GM18867 (cell line): ENCODE measurements at regions not wholly inside any gene's neighbourhood (a gene's known extent, or its start where the extent isn't known, plus 50 kb on each side); places are given as distances from the start of the nearest gene placed in this dataset.
"Not testable (repeated sequence)": the region's sequence is repeated elsewhere in the genome, so short reads cannot be mapped to it uniquely, and the experiment has no call there.

ENCODE experiments used
- ATAC-seq: cut with Tn5 transposase; IDR thresholded peaks from one replicate; pipeline ENCODE4 v1.9.1; 2021; ENCODE audit warnings: mild to moderate bottlenecking, moderate library complexity; ENCODE audit not compliant: unreplicated experiment

DNA sequence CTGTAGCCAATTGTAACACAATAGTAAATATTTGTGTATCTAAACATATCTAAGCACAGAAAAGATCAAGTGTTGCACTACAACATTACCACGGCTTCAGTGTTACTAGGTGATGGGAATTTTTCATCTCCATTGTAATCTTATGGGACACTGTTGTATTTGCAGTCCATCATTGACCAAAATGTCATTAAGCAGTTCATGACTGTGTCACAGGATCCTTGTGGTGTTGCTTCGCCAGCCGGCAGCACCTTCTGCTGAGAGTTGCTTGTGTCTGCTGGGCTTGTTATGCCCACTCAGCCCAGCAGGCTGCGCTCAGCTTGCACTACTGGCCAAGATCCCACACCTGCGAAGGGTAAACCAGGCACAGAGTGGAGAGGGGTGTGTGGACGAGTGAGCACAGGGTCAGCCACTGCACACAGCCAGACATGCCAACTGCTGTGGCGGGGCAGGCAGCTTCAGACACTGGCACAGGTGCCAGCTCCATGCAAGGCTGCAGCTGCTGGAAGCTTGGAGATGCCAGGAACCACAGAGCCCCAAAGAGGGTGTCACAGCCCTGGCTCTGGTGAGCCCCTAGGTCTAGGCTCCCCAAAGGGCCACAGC lies 273.7 kb downstream of the CETN3 start:
- ATAC-seq: no peak

DNA sequence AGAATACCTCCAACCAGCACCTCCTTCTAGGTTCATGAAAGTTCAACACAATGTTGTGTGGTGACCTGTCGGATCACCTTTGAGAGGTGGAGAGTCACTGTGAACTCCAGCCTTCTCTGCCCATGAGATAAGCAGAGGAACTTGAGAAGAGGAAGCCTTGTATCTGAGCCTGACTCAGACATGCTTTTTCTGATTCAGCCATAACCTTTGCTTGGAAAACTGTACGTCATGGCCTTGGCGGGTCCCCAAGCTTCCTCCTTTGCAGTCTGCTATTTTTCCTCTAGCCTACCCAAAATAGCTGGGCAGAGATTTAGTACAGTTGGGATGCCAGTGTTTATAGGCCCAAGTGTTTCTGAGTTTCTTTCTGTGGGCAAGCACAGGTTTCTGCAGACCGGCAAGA lies 274.7 kb downstream of the CETN3 start:
- ATAC-seq: no peak

DNA sequence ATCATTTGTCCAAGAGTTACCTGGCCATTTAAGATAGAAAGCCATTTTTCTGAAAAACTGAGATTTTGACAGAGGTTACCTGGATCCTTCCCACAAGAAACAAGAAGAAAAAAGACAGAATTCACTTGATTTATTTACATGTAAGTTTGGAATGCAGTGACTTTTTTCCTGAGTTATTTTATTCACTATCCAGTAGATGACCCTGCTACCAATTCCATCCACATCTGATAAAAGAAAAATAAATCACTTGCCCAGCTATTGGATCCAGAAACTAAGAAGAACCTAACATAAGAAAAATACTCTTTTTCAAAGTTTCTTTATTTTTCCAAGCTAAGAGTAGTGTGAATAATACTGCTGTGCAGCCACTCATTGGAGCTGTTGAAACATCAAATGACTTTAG lies 275.2 kb downstream of the CETN3 start:
- no peak for ATAC-seq

DNA sequence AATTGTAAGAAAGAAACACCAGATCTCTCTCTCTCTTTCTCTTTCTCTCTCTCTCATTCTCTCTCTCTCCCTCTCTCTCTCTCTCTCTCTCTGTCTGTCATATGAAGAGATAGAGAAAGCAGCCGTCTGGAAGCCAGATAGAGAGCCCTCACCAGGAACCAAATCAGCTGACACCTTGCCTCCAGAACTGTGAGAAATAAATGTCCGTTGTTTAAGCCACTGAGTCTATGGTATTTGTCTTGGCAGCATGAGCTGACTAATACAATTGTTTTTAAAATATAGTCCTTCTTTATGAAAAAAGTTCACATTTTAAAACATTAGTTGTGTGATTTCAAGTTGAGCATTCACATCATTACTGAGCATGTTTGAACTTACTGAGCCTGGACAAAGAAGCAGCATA lies 275.6 kb downstream of the CETN3 start:
- no peak for ATAC-seq

DNA sequence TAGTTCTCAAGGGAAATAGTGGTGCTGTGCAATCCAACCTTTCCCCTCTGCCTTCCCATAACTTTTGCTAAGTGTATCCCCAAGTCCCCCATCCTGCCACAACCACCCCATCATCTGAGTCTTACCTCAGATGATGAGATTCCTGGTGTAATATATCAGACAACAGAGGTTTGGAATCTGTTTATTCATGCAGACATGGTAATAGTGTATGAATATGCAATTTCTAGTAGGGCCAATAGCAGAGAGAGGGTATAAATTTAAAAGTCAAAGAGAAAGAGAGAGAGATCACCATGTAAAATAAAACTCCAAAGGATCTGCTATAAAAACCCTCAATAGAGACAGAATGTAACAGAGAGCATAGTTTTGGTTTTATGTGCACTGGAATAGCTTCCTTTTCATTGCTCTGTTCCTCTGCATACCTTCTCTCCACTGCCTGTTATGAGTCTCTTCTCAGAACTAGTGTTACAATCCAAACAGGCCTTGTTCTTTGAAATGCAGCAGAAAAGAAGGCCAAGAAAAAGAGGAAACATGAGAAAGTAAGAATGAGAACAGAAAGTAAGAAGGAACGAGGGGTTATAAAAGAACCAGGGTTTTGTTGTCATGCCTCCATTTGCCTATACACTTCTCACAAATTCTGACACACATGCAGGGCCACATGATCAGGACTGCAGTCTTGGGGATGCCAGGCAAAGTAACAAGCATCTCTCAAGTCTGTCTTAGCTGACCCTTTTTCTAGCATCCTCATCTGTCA lies 278.0 kb downstream of the CETN3 start:
- peak; percentile 87 for ATAC-seq

DNA sequence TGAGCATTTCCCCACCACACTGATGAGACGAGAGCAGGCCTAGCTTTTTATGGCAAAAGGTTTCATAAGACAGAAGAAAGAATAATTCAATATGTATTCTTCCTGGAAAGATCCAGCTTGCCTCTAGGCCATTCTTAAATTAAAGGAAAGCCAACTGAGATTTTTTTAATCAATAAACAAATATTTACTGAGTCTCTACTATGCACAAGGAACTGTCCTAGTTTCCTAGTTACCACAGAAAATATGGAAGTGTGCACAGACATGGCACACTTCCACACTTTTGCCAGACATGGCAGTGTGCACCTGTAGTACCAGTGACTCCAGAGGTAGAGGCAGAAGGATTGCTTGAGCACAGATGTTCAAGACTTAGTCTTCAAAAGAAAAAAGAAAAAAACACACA lies 281.0 kb downstream of the CETN3 start:
- ATAC-seq: no peak

DNA sequence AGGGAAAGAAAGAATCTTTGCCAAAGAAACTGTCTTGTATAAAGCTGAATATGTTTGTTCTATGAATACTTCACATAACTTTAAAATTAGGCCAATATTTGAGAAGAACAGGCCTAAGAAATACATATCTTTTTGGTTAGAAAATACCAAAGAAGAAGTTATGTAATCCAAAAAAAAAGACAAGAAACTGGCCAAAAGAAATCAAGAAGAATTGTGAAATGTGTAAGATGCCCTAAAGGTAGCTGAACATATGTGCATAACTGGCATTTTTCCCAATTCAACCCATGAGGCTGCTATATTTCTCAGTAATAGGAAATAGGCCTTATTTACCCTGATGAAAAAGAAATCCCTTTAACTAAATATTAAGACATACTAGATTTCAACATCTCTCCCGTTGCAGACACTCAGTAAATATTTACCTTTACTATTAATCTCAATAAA lies 290.0 kb downstream of the CETN3 start:
- no peak for ATAC-seq

DNA sequence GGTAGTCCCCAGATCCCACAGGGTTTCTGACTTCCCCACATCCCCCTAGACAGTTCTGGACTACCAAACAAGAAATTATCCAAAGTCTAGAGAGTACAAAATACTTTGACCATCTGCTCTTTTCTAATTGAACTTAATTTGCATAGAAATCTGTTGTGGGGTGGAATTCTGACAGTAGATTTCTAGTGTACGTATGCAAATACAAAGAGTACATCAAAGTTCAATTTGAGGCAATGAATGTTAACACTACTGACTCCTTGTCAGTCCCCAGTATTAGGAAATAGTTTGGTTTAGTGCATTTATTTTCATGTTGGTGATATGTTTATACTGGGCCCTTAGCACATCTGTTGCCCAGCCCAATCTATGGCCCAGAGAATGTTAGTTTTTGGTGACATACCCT lies 292.6 kb downstream of the CETN3 start:
- ATAC-seq: no peak

DNA sequence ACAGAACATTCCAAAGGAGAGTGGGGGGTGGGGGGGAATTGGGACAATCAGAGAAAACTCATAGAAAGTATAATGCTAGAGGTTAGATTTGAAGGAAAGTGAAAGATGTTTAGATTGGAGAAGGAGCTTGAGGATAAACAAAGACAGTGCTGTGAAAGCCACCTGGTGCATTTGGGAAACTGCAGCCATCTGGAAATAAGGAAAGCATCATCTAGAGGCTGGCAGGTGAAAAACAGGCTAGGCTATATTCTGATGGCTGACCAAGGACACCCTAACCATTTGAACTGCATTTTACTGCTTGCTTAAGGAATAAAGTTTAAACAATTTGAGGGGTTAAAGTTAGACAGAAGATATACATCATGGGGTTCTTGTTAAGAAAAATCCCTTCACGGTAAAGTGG lies 296.4 kb downstream of the CETN3 start:
- ATAC-seq: no peak

DNA sequence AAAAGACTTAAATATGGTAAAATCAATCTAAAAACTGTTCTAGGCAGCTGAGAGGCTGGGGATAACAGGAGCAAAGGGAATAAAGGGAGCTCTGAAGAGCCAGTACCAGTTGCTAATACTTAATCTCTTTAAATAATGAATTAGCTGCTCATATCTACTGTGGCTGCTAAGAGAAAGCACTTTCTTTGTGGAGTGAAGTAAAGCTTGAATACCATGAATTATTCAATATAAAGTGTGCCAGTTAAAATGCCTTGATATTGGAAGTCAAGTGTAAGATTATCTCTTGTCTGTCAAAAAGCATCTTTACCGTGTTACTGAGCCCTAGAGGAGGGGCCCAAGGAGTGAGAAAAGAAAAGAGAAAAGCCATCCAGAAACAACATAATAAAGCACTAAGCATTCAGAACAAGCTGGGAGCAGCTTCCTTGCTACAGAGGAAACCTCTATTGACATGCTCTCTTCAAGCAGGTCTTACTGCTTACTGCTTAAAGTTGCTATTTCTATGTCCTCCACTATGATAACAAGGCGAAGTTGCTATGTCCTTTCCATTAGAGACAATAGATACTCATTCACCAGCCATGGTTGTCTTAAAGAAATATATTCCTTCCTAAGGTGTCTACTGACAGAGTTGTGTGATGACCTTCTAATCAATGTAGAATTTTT lies 297.4 kb downstream of the CETN3 start:
- no peak for ATAC-seq

DNA sequence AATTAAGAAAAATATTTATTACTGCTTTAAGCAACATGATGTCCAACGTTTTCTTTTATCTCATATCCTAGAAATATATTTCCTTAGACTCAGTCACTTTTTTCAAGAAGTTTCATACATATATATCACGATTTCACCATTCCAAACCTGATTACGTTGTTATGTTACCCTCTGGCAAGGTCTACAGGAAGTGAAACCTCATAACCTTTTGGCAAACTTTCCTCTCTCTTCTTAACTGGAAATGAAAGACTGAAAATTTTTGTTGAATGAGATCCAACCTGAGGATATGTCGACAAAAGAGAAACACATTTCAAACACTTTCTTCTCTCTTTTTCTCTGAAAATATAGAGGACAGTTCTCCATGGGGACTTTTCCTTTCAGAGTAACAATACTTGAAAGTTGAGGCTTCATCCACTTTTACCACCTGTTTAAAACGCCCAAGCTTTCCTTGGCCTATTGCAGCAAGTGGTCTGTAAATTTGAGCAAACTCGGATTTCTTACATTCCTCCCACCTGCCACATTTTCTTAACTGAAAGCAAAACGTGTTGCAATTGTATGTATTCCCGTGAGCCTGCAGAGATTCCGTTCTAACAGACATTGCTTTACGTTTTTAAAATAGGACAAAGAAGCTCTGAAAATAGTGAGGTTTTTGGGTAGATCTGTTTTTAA lies 298.1 kb downstream of the CETN3 start:
- ATAC-seq: no peak

DNA sequence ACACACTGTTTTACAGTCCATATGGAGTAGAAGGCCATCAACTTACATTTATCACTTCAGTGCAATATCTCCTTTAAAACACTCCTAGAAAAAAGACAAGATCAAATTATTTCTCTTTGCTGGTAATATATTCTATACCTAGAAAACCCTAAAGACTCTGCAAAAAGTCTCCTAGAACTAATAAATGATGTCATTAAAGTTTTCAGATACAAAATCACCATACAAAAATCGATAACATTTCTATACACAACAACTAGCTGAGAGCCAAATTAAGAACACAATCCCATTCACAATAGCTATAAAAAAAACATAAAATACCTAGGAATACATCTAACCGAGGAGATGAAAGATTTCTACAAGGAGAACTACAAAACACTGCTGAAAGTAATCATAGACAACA lies 300.3 kb downstream of the CETN3 start:
- no peak for ATAC-seq

DNA sequence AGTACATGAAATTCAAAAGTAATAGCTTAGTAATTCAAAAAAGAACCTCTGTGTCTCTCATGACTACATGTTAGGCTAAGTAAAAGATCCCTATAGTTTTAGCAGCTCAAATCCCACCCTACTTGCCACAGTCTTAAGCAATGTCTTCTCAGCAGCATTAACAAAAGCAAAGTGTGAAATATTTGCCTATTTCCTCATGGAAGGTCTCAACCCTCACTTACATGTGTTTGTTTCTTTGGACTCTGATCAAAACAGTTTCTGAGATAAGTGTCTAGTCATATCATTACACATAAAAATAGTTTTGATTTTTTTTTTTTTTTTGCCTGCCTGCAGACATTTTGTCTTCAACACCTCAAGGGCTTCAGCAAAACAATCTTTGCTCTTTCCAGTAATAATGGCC lies 310.5 kb downstream of the CETN3 start:
- no peak for ATAC-seq

DNA sequence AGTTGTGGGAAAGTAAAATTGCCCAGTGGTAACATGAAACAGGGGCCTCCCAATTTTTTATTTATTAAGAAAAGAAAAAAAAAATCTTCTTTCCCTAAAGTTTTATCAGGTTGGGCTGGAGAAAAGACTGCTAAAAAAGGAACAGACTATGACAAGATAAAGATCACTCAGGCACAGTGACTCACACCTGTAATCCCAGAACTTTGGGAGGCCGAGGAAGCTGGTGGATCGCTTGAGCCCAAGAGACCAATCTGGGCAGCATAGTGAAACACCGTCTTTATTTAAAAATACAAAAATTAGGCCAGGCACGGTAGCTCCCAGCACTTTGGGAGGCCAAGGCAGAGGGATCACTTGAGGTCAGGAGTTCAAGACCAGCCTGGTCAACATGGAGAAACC lies 312.5 kb downstream of the CETN3 start:
- ATAC-seq: no peak

DNA sequence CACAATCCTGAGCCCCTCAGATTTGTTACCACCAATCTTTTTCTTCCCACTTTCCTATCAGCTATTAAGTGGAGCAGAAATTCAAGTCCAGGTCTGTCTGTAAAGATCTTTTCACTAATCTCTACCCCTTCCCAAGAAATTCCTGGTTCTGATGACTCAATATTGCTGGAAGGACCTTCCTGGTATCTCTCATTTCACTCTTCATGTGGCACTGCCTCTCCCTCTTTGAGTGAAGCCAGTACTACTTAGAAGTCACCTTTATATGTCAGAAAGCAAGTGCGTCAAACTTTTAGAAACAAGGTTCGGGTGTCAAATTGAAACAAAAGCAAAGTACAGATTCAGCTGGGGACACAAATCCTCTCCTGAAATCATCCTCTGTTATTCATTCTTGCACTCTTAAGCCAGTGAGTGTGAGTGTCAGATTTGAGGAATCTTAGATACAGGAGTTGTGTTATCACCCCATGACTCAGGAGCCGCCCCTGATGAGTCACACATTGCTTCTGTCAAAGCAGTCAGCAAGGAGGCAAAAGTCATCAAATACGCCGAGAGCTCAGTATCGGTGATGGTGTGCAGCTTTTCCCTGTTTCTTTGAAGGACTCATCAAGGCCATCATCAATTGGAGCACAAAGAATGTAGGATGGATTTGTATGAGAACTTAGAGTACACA lies 313.0 kb downstream of the CETN3 start:
- ATAC-seq: no peak

DNA sequence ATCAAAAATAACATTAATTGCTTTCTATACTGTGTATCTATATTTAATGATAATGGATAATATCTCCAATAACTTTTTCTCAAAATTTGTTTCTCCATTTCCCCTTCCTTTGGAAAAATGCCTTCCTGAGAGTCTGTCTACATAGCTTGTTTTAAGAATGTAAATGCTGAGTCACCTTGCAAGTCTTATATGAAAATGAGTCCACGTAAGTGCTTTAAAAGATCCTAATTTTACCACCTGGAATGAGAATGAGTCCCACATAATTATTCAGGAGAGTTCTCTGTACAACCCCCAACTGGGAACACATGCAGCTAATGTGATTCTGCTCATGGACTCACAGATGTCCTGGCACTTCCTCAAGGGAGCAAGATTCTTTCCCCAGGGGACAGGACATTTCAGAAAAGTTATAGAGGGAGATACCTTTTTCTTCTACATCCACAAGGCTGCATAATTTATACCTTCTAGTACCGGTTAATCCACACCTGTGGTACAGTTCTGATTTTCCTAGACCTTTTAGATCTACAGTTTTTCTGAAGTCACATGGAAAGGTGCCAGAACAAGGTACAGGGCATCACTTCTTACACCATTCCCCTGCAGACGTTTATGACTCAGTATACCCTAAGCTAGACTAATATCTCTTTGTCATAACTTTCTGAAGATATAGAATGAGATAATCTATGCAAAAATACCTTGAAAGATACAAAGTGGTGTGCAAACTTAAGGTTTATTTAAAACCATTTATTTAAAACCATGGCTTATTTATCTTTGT lies 314.1 kb downstream of the CETN3 start:
- no peak for ATAC-seq

DNA sequence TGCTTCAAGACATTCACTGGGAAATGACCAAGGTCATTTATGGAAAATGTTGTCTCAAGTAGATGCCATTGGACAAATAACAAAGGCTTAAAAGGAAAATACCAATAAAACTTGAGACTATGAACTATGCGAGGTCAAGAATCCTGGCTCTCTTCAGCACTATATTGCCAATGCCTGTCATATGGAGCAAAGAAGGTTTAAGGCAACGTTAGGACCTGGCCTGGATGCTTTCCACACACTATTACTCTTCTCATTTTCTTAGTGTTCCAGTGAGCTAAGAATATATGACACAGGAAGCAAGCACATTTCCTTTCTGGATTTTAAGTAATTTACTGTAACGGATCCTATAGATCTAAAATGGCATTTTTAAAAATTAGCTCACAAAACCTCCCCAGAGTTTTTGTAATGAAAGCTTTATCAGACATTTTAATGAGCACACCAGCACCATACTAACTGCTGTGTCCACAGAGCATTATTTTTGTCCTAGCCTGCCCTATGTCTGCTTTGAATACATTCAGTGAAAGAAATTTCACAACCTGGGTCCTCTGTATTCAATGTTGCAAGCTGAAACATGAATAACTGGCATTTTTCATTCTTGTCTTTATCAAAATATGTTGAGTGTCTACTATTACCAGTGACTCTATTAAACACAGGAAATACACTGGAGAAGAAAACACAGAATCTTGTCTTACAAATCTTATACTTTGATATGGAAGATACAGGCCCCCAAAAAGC lies 315.6 kb downstream of the CETN3 start:
- no peak for ATAC-seq

DNA sequence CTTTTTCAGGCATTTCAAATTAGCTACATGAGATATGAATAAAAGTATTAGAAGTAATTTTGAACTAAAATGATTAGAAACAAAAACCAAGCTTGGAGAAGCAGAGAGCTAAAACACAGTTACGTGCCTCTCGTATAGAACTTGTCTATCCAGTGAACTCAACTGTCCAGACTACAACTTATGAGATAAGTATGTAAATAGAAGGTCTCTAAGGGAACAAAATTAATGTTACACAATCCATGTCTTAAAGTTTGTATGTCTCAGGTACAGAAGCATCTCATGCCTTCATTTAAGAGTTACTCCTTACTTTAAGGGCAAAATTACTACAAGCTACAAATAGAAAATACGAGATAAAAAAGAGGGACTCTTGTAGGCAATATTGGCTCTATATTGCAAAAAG lies 316.8 kb downstream of the CETN3 start:
- no peak for ATAC-seq

DNA sequence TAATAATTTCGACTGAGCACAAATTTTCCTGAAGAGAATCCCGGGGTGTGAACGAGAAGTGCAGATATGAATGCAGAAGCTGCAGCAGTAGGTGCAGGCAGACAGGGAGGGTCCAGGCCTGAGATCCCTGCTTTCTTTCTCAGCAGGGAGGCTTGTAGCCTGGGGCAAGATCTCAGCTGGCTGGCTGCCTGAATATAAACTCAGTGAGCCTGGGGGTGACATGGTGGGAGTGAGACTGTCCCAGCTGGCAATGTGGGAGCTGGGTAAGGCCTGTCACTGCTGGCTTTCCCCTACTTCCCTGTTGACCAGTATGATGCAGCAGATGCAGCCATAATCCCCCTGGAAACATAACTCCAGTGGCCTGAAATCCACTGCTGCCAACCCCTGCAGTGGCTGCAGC lies 325.2 kb downstream of the CETN3 start:
- no peak for ATAC-seq

DNA sequence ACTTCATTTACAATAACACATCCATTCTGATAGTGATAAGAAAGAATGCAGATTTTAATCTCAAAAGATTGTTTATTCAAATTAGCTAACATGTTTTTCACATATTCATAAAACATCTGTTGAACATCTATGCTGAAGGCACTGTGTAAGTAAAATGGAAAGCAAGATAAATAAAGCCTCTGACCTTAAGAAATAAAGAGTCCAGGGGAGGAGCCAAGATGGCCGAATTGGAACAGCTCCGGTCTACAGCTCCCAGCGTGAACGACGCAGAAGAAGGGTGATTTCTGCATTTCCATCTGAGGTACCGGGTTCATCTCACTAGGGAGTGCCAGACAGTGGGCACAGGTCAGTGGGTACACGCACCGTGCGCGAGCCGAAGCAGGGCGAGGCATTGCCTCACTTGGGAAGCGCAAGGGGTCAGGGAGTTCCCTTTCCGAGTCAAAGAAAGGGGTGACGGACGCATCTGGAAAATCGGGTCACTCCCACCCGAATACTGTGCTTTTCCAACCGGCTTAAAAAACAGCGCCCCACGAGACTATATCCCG lies 336.5 kb downstream of the CETN3 start:
- ATAC-seq: not testable (repeated sequence)
